ENCODE measurements at regions not wholly inside any gene's neighbourhood (a gene's known extent, or its start where the extent isn't known, plus 50 kb on each side); places are given as distances from the start of the nearest gene placed in this dataset.
"Not testable (repeated sequence)": the region's sequence is repeated elsewhere in the genome, so short reads cannot be mapped to it uniquely, and the experiment has no call there.

DNA sequence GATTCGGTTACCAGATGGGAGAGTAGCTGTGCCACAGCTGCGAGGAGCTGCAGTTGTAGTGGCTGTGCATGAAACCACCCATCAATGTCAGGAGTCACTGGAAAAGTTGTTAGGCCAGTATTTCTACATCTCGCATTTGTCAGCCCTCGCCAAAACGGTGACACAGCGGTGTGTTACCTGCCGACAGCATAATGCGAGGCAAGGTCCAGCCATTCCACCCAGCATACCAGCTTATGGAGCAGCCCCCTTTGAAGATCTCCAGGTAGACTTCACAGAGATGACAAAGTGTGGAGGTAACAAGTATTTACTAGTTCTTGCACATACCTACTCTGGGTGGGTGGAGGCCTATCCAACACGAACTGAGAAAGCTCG is 82.8 kb upstream of the TANC1 start:
- TF ChIP-seq, protein P1, sequence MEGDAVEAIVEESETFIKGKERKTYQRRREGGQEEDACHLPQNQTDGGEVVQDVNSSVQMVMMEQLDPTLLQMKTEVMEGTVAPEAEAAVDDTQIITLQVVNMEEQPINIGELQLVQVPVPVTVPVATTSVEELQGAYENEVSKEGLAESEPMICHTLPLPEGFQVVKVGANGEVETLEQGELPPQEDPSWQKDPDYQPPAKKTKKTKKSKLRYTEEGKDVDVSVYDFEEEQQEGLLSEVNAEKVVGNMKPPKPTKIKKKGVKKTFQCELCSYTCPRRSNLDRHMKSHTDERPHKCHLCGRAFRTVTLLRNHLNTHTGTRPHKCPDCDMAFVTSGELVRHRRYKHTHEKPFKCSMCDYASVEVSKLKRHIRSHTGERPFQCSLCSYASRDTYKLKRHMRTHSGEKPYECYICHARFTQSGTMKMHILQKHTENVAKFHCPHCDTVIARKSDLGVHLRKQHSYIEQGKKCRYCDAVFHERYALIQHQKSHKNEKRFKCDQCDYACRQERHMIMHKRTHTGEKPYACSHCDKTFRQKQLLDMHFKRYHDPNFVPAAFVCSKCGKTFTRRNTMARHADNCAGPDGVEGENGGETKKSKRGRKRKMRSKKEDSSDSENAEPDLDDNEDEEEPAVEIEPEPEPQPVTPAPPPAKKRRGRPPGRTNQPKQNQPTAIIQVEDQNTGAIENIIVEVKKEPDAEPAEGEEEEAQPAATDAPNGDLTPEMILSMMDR (conservative IDR thresholded peaks at IDR 0.05 in 1 of 2, IDR thresholded peaks at IDR 0.05 in 1 of 2; ENCODE audit: extremely low read depth in 1 of 2, insufficient read depth in 1 of 2, low read depth in 1 of 2, low read length in 2 of 2) = not testable (repeated sequence)
- not testable (repeated sequence) for TF ChIP-seq EZH2 (IDR thresholded peaks at IDR 0.05; ENCODE audit: borderline replicate concordance, low read length)

Measured in mammary epithelial cell (primary cell).